Panc1 (cell line): ENCODE measurements at regions not wholly inside any gene's neighbourhood (a gene's known extent, or its start where the extent isn't known, plus 50 kb on each side); places are given as distances from the start of the nearest gene placed in this dataset.

Source experiments
- ATAC-seq: fragments of 200-7000 bp; cut with Tn5 transposase; 2 replicates; pipeline ENCODE4 v1.9.1; 2020; ENCODE audit warnings: mild to moderate bottlenecking, moderate library complexity
- BruUV-seq: library from RNA; stranded (reverse); fragments of 400-500 nt; replicated peaks from 2 replicates; lab custom pipeline; 2021; lab: Mats Ljungman, UMichigan
- CTCF ChIA-PET: fragments of 300-600 bp; sonication (Branson Sonifier 250); formaldehyde crosslinking; loops from one replicate; lab custom pipeline; 2022; ENCODE audit warnings: antibody characterized with exemption; lab: Charles Lee
- POLR2A ChIA-PET: fragments of 300-600 bp; sonication (Branson Sonifier 250); formaldehyde crosslinking; loops from one replicate; lab custom pipeline; 2022; ENCODE audit warnings: antibody characterized with exemption; lab: Charles Lee
- DNase-seq: peaks from one replicate; pipeline ENCODE4 v3.0.0-alpha.2; 2010; ENCODE audit warnings: low read depth, low spot score
- H3K27ac ChIP-seq: 2 replicates; pipeline ENCODE4 v1.5.1; 2011; ENCODE audit warnings: mild to moderate bottlenecking, low read length, inconsistent platforms
- H3K27me3 ChIP-seq: fragments of 200-500 bp; sonication (Bioruptor generic); 2 replicates; pipeline ENCODE4 v1.6.0; 2014; ENCODE audit warnings: low read length, inconsistent platforms; ENCODE audit not compliant: control insufficient read depth, insufficient read depth
- H3K36me3 ChIP-seq: fragments of 200-500 bp; sonication (Bioruptor generic); 2 replicates; pipeline ENCODE4 v1.5.1; 2014; ENCODE audit warnings: inconsistent platforms, mild to moderate bottlenecking, low read length, moderate library complexity; ENCODE audit not compliant: control insufficient read depth, insufficient read depth
- H3K4me1 ChIP-seq: 2 replicates; pipeline ENCODE4 v1.5.1; 2011; ENCODE audit warnings: inconsistent platforms, mild to moderate bottlenecking, low read length, moderate library complexity; ENCODE audit not compliant: control insufficient read depth, insufficient read depth
- H3K4me3 ChIP-seq, 2 experiments: 2 replicates each; pipeline ENCODE4 v1.5.1; 2011 to 2012; ENCODE audit warnings: low read depth in 2 of 2, low read length in 2 of 2, mild to moderate bottlenecking in 2 of 2, inconsistent platforms in 1 of 2, moderate library complexity in 1 of 2
- H3K9me3 ChIP-seq: fragments of 200-500 bp; sonication (Bioruptor generic); 2 replicates; pipeline ENCODE4 v1.5.1; 2014; ENCODE audit warnings: low read depth, mild to moderate bottlenecking, inconsistent platforms, low read length, moderate library complexity; ENCODE audit not compliant: control insufficient read depth, insufficient read depth
- POLR2AphosphoS5 ChIP-seq: IDR thresholded peaks from 2 replicates; pipeline ENCODE4 v1.6.1; 2012; ENCODE audit warnings: mild to moderate bottlenecking, low read depth, low read length, moderate library complexity
- SIN3A ChIP-seq: IDR thresholded peaks from 2 replicates; pipeline ENCODE4 v1.6.1; 2012; ENCODE audit warnings: low read depth, mild to moderate bottlenecking, low read length, moderate library complexity, borderline replicate concordance; ENCODE audit not compliant: insufficient read depth
- TCF7L2 ChIP-seq: IDR thresholded peaks from 2 replicates; pipeline ENCODE4 v1.6.1; 2011; ENCODE audit warnings: mild to moderate bottlenecking, low read depth, low read length, inconsistent platforms
- in situ Hi-C: cut with HindIII; loops from 2 replicates; pipeline ENCODE4 v1.10.0; 2016; ENCODE audit warnings: low sequenced_read_pairs, low pct_unique_long_range_greater_than_20kb
- intact Hi-C: fragments of 100-400 bp; cut with micrococcal nuclease; formaldehyde crosslinking; loops from one replicate; pipeline ENCODE4 v1.10.0; 2022; ENCODE audit not compliant: unreplicated experiment
- TF ChIP-seq, protein P1 (sequence below): fragments of 450-650 bp; IDR thresholded peaks from 2 replicates; pipeline ENCODE4 v1.5.1; 2017; ENCODE audit warnings: mild to moderate bottlenecking
- TF ChIP-seq, protein P2 (sequence below), 2 experiments: IDR thresholded peaks; 2 replicates each; pipeline ENCODE4 v1.6.1; 2011 to 2012; ENCODE audit warnings: low read depth in 2 of 2, control low read depth in 1 of 2, low read length in 1 of 2, mild to moderate bottlenecking in 1 of 2, moderate library complexity in 1 of 2; ENCODE audit not compliant: insufficient read depth in 1 of 2

GRCh38 chr18:76136701-76137100, 358.3 kb downstream of the ZNF516 start:
- no peaks in the 10 kb centered on the region for H3K9me3 ChIP-seq
- ChIA-PET CTCF (no interaction called here), POLR2A (no interaction called here)
- in situ Hi-C loops: no loop called here
- no peaks in the 10 kb centered on the region for H3K4me1 ChIP-seq
- TF ChIP-seq, protein P1, sequence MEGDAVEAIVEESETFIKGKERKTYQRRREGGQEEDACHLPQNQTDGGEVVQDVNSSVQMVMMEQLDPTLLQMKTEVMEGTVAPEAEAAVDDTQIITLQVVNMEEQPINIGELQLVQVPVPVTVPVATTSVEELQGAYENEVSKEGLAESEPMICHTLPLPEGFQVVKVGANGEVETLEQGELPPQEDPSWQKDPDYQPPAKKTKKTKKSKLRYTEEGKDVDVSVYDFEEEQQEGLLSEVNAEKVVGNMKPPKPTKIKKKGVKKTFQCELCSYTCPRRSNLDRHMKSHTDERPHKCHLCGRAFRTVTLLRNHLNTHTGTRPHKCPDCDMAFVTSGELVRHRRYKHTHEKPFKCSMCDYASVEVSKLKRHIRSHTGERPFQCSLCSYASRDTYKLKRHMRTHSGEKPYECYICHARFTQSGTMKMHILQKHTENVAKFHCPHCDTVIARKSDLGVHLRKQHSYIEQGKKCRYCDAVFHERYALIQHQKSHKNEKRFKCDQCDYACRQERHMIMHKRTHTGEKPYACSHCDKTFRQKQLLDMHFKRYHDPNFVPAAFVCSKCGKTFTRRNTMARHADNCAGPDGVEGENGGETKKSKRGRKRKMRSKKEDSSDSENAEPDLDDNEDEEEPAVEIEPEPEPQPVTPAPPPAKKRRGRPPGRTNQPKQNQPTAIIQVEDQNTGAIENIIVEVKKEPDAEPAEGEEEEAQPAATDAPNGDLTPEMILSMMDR: no peak
- TF ChIP-seq POLR2AphosphoS5: no peak
- TF ChIP-seq TCF7L2: no peak
- no peak for TF ChIP-seq SIN3A
- TF ChIP-seq, protein P2, sequence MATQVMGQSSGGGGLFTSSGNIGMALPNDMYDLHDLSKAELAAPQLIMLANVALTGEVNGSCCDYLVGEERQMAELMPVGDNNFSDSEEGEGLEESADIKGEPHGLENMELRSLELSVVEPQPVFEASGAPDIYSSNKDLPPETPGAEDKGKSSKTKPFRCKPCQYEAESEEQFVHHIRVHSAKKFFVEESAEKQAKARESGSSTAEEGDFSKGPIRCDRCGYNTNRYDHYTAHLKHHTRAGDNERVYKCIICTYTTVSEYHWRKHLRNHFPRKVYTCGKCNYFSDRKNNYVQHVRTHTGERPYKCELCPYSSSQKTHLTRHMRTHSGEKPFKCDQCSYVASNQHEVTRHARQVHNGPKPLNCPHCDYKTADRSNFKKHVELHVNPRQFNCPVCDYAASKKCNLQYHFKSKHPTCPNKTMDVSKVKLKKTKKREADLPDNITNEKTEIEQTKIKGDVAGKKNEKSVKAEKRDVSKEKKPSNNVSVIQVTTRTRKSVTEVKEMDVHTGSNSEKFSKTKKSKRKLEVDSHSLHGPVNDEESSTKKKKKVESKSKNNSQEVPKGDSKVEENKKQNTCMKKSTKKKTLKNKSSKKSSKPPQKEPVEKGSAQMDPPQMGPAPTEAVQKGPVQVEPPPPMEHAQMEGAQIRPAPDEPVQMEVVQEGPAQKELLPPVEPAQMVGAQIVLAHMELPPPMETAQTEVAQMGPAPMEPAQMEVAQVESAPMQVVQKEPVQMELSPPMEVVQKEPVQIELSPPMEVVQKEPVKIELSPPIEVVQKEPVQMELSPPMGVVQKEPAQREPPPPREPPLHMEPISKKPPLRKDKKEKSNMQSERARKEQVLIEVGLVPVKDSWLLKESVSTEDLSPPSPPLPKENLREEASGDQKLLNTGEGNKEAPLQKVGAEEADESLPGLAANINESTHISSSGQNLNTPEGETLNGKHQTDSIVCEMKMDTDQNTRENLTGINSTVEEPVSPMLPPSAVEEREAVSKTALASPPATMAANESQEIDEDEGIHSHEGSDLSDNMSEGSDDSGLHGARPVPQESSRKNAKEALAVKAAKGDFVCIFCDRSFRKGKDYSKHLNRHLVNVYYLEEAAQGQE (IDR thresholded peaks at IDR 0.05; ENCODE audit: insufficient read depth in 1 of 2, low read depth in 2 of 2, low read length in 1 of 2): no peak
- no TSS peak for BruUV-seq
- H3K27ac ChIP-seq: no peak overlapping the region
- no peak for DNase-seq
- H3K27me3 ChIP-seq: no peaks in the 10 kb centered on the region
- H3K36me3 ChIP-seq: no peaks in the 10 kb centered on the region
- no peak for ATAC-seq
- intact Hi-C loops: no loop called here
- no peak overlapping the region for H3K4me3 ChIP-seq

- BruUV-seq: no TSS peak
These were observed 360.4 kb downstream of the ZNF516 start for GRCh38 chr18:76134628-76135027.

More at GRCh38 chr18:76134628-76135027, 360.4 kb downstream of the ZNF516 start:
- in situ Hi-C loops: no loop called here
- Histone ChIP-seq H3K4me3 (no peak overlapping the region), H3K27ac (no peak overlapping the region), H3K9me3 (no peaks in the 10 kb centered on the region), H3K27me3 (no peaks in the 10 kb centered on the region), H3K36me3 (no peaks in the 10 kb centered on the region), H3K4me1 (no peaks in the 10 kb centered on the region)
- intact Hi-C loops: no loop called here
- ATAC-seq: no peak
- ChIA-PET CTCF (no interaction called here), POLR2A (no interaction called here)
- TF ChIP-seq, protein P1: no peak
- TF ChIP-seq, protein P2 (IDR thresholded peaks at IDR 0.05; ENCODE audit: insufficient read depth in 1 of 2, low read depth in 2 of 2, low read length in 1 of 2): no peak
- TF ChIP-seq SIN3A: no peak
- TF ChIP-seq POLR2AphosphoS5: no peak
- TF ChIP-seq TCF7L2: no peak
- DNase-seq: no peak
